IPS-NIHi7 (cell line): ENCODE measurements at regions not wholly inside any gene's neighbourhood (a gene's known extent, or its start where the extent isn't known, plus 50 kb on each side); places are given as distances from the start of the nearest gene placed in this dataset.

Source experiments
- DNase-seq: peaks from one replicate; pipeline ENCODE4 v3.0.0; 2012; ENCODE audit warnings: mixed read lengths; ENCODE audit errors: extremely low spot score

DNA sequence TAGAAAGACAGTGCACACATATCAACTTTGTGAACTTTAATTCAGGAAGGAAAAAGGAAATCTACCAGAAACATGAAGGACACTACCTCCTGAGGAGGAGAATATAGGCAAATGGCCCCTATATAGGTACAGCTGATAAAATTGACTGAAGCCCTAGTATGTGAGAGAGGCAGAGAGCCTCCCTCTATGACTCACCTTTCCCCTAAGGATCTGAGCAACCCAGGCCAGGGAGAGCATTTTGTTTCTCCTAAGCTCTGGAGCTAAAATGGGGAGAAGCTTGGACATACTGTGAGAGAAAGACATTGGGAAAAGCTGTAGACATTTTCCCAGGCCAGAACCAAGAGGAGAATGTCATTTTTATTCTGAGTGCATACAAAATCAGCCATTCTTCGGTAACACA, 303.5 kb downstream of the AHR start:
- no peak for DNase-seq

DNA sequence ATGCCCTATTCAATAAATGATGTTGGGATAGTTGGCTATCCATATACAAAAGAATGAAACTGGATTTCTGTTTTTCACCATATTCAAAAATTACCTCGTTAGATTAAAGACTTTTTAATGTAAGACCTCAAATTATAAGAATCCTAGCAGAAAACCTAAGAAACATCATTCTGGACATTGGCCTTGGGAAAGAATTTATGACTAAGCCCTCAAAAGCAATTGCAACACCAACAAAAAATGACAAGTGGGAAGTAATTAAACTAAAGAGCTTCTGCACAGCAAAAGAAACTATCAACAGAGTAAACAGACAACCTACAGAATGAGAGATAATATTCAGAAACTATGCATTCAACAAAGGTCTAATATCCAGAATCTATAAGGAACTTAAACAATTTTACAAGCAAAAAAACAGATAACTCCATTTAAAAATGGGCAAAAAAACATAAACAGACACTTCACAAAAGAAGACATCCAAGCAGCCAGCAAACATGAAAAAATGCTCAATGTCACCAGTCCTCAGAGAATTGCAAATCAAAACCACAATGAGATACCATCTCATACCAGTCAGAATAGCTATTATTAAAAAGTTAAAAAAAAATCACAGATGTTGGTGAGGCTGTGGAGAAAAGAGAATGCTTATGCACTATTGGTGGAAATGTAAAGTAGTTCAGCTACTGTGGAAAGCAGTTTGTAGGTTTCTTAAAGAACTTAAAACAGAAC, 309.8 kb downstream of the AHR start:
- no peak for DNase-seq

DNA sequence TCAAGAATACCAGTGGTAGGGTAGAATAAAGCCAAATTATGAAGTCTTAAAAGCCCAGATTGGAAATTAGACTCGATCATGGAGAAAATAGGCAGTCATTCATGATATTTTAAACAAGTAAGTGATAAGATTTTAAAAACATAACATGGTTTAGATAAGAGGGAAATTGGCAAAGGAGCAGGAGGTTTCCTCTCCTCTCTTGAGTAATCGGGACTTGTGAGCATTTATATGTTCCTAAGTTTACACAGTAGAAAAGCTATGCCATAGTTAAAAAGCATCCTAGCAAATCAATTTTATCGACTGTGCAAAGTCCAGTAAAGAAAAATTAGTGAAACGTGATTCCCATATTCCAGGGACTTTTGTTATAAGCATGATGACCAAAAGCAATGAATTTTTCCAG, 313.2 kb downstream of the AHR start:
- no peak for DNase-seq

DNA sequence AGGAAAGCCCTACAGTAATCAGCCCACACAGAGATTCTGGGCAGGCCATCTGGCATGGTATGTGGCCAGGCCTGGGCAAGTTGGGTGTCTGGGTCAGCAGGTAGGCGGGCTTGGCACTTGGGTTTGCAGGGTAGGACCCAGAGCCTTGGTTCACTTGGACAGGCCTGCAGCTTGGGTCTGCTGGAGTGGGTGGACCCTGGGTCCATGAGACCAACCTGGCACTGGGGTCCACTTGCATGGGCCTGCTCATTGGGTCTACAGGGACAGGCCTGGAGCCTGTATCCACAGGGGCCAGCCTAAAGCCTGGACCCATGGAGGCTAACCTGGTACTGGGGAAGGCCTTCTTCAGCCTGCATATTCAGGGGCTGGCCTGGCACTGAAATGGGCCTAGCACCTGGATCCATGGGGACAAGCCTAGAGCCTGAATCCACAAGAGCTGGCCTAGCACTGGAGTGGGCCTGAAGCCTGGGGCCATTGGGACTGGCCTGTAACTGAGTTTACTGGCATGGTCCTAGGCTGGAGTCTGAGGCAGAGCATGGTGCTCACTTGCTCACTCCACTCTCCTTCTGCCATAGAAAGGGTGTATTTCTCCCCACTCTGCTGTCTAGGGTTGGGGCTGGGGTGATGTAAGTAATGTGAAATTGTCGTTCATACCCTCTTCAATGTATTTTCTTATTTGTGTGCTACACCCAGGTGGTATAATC, 315.0 kb downstream of the AHR start:
- DNase-seq: no peak

DNA sequence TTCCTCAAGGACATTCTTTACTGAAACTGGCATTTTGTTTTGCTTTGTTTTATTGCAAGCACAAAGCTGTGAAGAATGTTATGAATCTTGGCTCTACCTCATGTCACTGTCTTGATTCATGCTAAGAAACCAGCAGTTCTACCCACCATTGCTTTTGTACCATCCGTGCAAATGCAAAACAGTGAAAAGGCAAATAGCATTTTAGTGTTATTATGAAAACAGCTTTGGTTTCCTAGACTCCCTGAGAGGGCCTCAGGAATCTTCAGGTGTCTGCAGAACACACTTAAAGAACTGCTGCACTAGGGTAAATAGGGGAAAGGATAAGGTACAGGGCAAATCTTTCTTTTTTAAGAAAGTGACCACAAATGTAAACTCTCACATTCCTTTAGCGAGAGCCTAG, 318.9 kb downstream of the AHR start:
- DNase-seq: no peak

DNA sequence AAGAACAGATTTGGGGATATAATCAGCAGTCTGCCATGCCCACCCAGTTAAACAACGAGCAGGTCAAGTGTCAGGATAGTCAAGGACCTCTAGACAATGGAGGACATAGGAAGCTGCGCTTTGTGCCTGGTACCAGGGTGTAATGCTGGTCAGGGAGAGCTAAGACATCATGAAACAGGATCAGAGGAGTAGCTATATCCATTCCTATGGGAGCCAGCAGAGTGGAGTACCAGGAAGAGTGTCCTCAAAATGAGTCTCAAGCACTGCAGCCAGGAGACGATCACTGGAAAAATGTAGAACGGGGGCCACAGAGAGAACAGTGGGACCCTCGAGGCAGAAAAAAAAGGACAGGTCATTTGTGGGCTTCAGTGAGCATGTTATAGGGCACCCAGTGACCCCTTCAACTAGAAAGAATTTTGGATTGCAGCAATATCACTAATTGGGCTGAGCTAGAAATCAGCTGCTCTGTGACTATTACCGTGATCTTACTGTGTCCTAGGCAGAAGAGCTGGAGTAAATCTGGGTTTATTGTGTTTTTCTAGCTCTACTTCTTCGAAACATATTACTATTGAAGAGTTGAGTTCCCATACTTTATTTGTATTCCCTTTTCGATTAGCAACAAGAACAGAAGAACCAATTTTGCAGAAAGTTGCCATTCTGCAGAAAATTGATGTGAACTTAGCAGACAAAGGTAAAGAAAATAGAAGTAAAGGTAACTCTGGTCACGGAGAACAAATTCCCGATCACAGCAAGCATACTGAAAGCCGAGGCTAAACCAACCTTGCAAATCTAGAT, 319.6 kb downstream of the AHR start:
- DNase-seq: no peak

DNA sequence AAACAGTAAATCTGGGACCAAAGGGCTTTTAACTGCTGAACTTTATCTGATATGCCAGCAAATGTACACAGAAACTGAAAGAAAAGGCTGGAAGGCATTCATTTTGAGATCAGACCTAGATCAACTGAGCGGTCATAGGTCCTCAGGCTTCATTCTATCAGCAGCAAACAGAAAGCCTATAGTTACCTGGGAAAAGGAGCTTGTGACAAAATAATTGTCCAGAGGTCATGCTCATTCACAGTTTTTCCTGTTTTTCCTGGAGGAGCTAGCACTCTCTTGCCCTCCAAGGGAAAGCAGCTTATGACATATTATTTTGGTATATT, 320.2 kb downstream of the AHR start:
- no peak for DNase-seq

DNA sequence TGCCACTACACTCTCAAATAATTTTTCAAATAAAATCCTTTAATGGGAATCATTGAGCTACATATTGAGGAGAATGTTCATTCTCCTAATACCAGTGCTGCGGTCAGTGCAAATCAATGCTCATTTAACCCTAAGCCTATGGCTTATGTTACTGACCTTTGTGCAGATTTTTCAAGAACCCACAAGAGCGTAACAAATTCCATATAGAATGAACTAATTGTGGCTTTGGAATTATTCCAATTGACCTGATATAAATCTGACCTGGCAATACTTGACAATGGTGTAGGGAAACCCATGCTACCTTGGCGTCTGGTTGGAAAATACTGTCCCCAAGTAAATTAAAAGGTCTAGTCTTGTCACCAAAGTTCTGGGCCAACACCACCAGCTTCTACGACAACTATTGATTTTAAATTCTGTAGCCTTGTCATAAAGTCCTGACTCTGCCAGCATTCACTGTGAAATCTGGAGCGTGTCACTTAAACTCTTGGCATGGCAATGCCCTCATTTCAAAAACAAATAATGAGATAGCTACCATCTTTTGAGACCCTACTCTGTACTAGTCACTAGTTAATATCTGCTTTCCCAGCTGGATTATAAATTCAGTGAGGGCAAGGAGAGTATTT, 320.9 kb downstream of the AHR start:
- DNase-seq: no peak

DNA sequence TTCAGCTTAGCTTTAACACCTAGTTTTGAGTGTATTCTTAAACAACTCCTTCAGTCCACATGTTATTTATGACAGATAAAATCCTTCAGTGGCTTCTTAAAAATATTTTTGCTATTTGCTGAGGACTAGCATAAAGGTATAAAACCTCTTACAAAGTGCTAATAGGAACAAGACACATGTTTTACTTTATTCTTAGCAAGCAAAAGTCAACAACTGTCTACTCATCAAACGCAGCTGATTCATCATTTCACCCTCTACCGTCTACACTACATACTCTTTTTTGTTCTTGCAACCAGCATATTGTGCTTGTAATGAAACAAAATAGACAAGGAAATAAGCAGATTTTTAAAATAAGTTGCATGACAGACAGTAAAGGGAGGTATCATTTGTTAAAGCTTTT, 319.7 kb downstream of the SNX13 start:
- DNase-seq: no peak

DNA sequence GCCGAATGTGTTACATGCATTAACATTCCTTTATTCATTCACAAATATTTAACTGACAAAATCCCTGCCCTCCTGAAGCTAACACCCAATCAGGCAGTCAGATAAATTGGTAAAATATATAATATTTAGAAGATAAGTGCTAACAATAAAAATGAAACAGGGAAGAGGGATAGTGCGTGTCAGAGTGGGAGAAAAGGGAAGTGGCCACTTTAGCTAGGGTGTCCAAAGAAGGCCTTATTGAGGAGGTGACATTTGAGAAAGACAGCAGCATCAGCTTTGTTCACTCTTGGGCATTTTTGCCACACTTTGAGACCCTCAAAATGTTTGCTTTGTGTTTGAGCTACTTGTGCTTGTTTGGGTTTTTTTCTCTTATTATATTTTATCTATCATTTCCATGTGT, 317.8 kb downstream of the SNX13 start:
- no peak for DNase-seq

DNA sequence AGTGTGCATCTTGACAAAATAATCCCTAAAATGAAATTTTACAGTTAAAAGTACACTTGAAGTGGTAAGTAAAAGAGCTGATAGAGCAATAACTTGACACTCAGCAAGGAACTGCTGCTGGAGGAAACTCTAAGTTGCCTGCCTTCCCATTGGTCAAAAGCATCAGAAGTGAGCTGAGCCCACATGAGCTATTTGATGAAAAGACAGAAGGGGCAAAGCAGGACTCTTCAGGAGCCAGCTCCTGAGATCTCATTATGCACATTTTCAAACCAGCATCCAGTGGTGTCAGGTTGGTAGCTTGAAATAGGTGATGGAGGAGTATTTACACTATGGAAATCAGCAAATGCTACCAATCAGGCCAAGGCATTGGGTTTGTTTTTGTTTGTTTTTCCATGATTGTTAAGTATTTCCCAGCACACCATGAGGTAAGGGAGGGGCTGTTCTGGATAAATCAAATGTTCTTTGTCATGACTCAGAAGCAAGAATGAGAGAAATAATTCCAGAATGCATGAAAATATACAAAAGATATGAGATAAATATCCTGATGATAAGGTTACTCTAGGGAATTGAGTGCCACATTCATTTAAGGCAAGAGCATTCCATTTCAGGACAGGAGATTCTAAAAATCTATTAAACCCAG, 316.6 kb downstream of the SNX13 start:
- peak; percentile 16 for DNase-seq

DNA sequence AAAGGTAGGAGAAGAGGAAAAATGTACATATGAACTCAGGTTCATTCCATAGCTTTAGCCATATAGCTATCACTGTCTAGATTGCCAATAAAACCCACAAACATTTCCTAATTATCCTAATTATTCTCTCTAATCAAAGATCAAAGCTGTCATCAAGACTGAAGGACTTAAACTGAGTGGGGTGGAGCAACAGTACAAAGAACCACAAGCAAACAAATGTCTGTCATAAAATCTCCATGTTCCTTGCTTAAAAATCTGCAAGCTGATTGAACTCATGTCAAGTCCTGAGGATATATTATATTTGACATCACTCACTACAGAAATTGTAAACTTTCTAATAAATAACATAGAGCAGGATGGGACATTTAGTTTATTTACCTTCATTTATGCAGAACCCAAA, 315.9 kb downstream of the SNX13 start:
- no peak for DNase-seq

DNA sequence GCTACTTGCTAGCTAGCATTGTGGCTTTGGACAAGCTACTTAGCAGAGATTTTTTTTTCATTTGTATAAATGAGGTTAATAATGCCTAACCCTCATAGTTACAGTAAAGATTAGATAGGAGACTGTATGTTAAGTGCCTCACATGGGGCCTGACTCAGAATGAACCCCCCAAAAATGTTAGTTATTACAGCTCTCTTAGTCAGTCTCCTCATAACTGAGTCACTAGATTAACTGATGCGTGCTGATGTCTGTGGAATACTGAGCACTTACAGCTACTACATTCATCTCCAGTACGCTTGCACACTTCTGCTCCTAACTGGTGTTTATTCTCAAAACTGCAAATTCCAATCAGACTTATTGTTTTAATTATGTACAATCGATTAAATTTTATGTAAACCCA, 315.3 kb downstream of the SNX13 start:
- DNase-seq: no peak

DNA sequence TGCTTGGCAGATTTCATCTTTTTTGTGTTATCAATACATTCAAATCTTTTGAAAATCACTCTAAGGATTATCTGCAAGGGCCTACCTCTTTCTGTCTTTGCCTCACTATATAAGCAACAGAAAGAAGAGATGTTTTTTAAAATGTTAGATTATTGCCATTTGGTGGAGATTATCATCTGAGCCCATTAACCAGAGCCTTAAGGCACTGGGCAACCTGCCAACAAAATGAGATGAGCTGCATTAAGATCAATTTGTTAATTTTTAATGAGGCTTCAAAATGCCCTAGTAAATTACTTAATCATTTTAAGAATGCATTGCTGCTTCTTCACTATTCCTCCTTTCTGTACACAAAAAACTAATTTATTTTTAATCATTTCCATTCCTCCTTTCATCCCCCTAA, 314.1 kb downstream of the SNX13 start:
- DNase-seq: no peak

DNA sequence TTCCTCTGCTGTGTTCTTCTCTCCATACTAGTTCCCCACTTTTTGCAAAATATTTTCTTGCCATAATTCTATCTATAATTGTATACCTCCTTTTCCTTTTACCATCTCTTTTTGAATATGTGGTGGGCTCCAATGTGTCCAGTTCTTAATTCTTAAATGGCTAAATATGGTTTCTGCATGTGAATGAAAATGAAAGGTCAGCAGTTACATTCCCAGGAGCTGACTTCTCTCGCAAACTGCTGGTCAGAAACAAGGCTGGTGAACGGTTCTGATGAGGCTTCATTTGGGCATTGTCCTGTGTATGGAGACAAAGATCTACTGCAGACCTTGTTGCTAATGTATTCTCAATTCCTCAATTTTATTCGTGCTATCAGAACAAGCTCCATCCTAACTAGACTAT, 309.2 kb downstream of the SNX13 start:
- no peak for DNase-seq

DNA sequence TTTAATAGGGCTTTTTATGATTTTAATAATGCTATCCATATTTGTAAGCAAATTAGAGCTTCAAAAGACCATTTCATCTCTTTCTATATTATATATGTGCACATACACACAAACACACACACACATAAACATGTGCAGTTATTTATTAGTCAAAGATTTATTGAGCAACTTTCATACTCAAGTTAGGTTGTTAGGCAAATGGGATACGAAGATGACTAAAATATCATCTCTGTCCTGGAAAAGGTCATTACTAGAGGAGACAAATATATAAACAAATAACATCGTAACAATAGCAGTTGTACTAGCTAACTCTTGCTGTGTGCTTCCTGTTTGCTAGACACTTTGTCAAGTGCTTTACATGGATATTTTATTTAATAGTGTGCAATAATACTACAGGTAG, 307.9 kb downstream of the SNX13 start:
- no peak for DNase-seq

DNA sequence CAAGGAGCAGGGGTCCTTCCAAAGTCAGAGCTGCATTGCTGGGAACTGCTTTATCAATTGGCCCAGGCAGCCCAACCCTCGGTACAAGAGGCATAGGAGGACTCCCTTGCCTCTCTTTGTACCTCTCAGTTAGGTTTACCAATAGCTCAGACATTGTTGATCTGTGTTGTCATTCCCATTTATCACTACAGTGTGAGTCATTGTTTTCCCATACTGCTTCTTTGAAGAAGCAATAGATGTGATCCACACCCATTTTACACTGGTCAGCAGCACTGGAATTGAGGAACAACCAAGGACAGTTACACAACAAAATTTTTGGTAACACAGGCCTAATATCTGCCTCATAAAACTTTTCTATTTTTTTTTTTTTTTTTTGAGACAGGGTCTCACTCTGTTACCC, 307.2 kb downstream of the SNX13 start:
- no peak for DNase-seq

DNA sequence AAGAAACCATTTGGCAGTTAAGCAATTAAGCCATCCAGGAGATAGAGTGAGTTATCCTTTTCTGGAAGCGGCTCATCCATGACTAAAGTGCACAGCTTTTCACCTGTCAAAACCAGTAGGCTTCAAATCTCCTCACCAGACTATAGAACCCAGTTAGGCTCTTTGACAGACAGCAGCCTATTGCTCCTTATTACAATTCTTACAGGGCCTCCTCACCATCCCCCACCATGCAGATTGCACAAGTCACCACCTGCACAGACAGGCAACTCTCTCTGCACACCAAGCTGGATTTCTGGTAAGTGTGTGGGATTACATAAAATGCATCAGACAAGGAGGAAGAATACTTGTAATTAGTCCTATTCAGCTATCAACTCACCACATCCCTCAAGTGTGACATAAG, 301.6 kb downstream of the SNX13 start:
- DNase-seq: no peak

DNA sequence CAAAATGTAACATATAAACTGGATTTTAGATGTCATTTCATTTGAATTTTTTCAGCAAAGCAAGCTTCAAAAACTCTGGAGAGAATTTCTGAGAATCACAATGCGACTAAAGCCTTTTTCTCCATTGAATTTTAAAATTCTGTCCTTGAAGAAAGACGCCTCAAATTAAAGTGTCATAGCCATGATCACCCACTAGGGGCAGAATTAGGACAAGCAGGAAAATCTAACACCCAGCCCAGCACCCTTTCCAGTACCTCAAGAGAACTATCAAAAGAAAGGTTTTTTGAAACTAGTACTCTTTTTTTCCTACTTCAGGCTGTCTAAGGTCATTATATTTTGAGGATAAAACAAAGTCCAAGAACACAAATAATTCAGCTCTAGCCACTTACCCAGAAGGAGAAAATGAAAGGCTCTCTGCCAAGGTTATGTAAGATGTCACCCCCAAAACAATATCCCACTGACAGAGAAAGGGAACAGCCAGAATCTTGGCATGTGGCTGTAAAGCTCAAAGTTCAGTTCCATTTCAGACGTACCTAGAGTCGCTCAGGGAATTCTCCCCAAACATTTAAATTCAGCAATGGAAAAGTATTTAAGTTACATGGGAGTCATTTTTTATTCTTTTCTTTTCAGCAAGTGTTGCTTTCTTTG, 299.4 kb downstream of the SNX13 start:
- DNase-seq: peak; percentile 54

DNA sequence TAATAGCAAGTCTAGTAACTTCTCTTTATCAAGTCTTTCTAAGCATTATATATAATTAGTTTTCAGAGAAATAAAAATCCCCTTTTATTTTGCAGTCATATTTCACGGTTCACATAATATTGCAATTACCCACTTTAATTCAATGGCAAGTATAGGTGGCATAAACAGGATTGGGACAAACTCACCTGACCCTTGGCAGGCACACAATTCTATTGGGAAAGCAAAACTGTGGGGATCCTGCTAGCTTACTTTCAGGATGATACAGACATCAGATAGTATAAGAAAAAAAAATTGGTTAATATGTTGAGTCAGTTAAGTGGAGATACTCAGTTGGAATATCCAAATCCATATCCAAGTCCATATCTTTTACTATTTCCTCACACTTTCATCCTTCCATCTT, 294.8 kb downstream of the SNX13 start:
- no peak for DNase-seq

DNA sequence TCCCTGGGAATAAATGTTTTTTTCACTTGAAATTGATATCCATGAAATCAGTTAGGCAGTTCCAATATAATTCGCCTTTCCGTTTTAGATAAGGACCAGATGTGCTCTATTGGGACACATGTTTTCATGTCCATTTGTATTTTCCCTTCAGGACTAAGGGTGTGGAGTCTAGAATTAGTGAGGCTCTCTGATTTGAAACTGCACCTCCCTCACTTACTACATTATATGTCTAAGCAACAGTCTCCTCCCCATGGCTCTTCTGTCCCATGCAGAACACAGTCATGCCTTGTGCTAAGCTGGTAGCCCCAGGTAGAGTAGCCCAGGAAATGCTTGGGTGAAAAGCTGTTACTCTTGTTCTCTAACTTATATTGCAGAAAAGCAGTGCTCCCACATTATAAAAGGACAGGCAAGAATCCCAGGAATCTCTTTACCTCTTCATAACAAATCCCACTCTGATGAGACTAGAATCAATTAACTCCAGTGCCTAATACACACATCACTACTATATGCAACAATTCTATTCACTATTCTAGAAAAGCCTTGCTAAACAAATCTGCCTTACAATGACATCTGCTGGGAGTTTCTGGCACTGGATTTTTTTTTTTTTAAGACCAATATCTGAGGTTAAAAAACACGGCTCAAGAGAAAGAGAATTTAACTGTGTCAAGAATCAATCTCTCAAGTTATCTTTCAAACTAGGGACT, 293.9 kb downstream of the SNX13 start:
- peak; percentile 14 for DNase-seq
